ENCODE measurements at regions not wholly inside any gene's neighbourhood (a gene's known extent, or its start where the extent isn't known, plus 50 kb on each side); places are given as distances from the start of the nearest gene placed in this dataset.

GRCh38 chr5:152801886-152802285 lies 396.8 kb upstream of the NMUR2 start:
- H3K4me3 Mint-ChIP-seq, result no peak overlapping the region
- no peak overlapping the region for H3K27ac Mint-ChIP-seq
- no peaks in the 10 kb centered on the region for H3K27me3 Mint-ChIP-seq (ENCODE audit: low read depth)

DNA sequence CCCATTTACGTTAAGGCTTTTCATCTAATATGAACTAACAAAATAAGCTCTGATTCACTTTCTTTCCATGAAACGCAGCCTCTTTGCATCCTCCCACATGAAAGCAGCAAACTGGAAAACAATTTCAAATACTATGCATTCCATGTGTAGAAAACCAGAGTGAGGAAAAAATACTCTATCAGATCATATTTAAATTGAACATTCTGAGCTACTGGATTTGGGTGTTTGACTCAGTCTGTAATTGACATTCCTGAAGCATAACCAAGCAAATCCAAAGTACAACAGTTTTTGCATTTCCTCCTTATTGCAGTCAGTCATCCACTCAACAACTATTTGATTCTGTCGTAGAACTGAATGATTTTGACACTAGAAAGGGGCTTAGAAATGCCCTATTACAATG lies 399.1 kb upstream of the NMUR2 start:
- TF ChIP-seq CTCF (IDR thresholded peaks at IDR 0.05; ENCODE audit: unreplicated experiment in 3 of 3), result no peak
- Mint-ChIP-seq H3K4me1 (no peaks in the 10 kb centered on the region), H3K27me3 (ENCODE audit: low read depth) (no peaks in the 10 kb centered on the region), H3K27ac (peak overlapping the region in 1 of 3 experiments; percentile 20), H3K9me3 (no peaks in the 10 kb centered on the region), H3K4me3 (no peak overlapping the region), H3K36me3 (ENCODE audit: low read depth) (no peaks in the 10 kb centered on the region)

More at GRCh38 chr5:152801886-152802285, 396.8 kb upstream of the NMUR2 start:
- Mint-ChIP-seq H3K36me3 (ENCODE audit: low read depth) (no peaks in the 10 kb centered on the region), H3K9me3 (no peaks in the 10 kb centered on the region), H3K4me1 (no peaks in the 10 kb centered on the region)
- no peak for TF ChIP-seq CTCF (IDR thresholded peaks at IDR 0.05; ENCODE audit: unreplicated experiment in 3 of 3)

GRCh38 chr5:152811988-152812387 lies 406.9 kb upstream of the NMUR2 start:
- peaks cover 8% of the 10 kb centered on the region for H3K4me1 Mint-ChIP-seq
- no peaks in the 10 kb centered on the region for H3K9me3 Mint-ChIP-seq
- H3K27me3 Mint-ChIP-seq (ENCODE audit: low read depth), result no peaks in the 10 kb centered on the region
- no peak overlapping the region for H3K4me3 Mint-ChIP-seq
- TF ChIP-seq CTCF (IDR thresholded peaks at IDR 0.05; ENCODE audit: unreplicated experiment in 3 of 3), result no peak
- no peak overlapping the region for H3K27ac Mint-ChIP-seq
- H3K36me3 Mint-ChIP-seq (ENCODE audit: low read depth), result no peaks in the 10 kb centered on the region

DNA sequence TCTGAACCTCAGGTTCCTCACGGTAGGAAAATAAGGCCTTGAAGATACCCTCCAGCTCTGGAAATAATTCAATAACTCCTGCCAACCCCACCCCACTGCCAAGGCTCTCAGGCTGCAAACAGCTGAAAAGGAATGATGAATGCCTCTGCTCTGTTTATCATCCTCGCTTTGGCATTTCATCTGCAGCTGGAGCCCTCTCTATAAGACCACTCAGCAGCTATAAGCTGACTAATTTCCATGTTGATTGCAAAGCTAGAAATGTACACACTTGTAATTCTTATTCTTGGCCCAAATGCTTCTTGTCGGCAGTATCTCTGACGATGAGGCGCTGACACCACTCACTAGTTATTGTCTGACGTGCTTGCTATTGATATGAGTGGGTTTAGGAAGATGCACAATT lies 408.4 kb upstream of the NMUR2 start:
- peaks cover 12% of the 10 kb centered on the region for H3K4me1 Mint-ChIP-seq
- no peak overlapping the region for H3K27ac Mint-ChIP-seq
- no peaks in the 10 kb centered on the region for H3K36me3 Mint-ChIP-seq (ENCODE audit: low read depth)
- TF ChIP-seq CTCF (IDR thresholded peaks at IDR 0.05; ENCODE audit: unreplicated experiment in 3 of 3), result no peak
- no peak overlapping the region for H3K4me3 Mint-ChIP-seq
- H3K27me3 Mint-ChIP-seq (ENCODE audit: low read depth), result no peaks in the 10 kb centered on the region
- H3K9me3 Mint-ChIP-seq, result no peaks in the 10 kb centered on the region

- H3K27ac Mint-ChIP-seq, result no peak overlapping the region
- H3K4me3 Mint-ChIP-seq, result no peak overlapping the region
- TF ChIP-seq CTCF (IDR thresholded peaks at IDR 0.05; ENCODE audit: unreplicated experiment in 3 of 3), result no peak
- no peaks in the 10 kb centered on the region for H3K9me3 Mint-ChIP-seq
- no peaks in the 10 kb centered on the region for H3K36me3 Mint-ChIP-seq (ENCODE audit: low read depth)
- H3K4me1 Mint-ChIP-seq, result peaks cover 7% of the 10 kb centered on the region
- H3K27me3 Mint-ChIP-seq (ENCODE audit: low read depth), result no peaks in the 10 kb centered on the region
Measured at GRCh38 chr5:152819891-152820290, 414.8 kb upstream of the NMUR2 start.

DNA sequence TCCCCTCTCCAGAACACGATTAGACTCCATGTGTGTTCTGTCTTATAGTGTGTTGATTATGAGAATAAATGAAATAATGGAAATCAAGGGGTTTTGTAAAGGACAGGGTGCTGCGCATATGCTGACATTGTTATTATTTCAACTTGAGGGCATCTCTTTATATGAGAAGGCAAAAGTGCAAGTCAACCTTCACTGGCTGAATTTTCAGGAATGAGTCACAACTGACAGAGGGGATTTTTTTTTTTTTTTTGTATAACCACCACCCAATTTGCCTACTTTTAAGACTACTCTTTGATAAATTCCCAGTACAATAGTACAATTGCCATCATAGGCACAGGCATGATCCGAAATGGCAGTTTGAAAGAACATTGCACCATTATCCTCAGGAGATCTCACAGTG lies 419.2 kb upstream of the NMUR2 start:
- no peak overlapping the region for H3K4me3 Mint-ChIP-seq
- no peaks in the 10 kb centered on the region for H3K4me1 Mint-ChIP-seq
- H3K27me3 Mint-ChIP-seq (ENCODE audit: low read depth), result no peaks in the 10 kb centered on the region
- no peaks in the 10 kb centered on the region for H3K9me3 Mint-ChIP-seq
- no peak for TF ChIP-seq CTCF (IDR thresholded peaks at IDR 0.05; ENCODE audit: unreplicated experiment in 3 of 3)
- no peaks in the 10 kb centered on the region for H3K36me3 Mint-ChIP-seq (ENCODE audit: low read depth)
- no peak overlapping the region for H3K27ac Mint-ChIP-seq

Measured in nephron (organoid).